Hematopoietic multipotent progenitor cell (in vitro differentiated cells): ENCODE measurements at regions not wholly inside any gene's neighbourhood (a gene's known extent, or its start where the extent isn't known, plus 50 kb on each side); places are given as distances from the start of the nearest gene placed in this dataset.

Source experiments
- DNase-seq, 3 donors: peaks; one replicate each; pipeline ENCODE4 v3.0.0-alpha.2; 2011 to 2015; ENCODE audit warnings: low read depth in 2 of 3, low spot score in 2 of 3

GRCh38 chrX:68898598-68898997, 69.8 kb downstream of the EFNB1 start:
- no peak for DNase-seq

- DNase-seq, result no peak
These were observed 68.5 kb downstream of the EFNB1 start for GRCh38 chrX:68897118-68897945.

- no peak for DNase-seq
These were observed 67.8 kb downstream of the EFNB1 start for GRCh38 chrX:68896581-68896980.

GRCh38 chrX:68895778-68896177, 67.0 kb downstream of the EFNB1 start:
- DNase-seq, result peak in 1 of 3 donors; percentile 45

- DNase-seq, result peak in 2 of 3 donors; percentile 71 to 75
These were observed 66.5 kb downstream of the EFNB1 start for GRCh38 chrX:68895341-68895755.

GRCh38 chrX:68894513-68895340, 65.9 kb downstream of the EFNB1 start:
- DNase-seq, result peak in 2 of 3 donors; percentile 85 to 91

GRCh38 chrX:68894142-68894512, 65.3 kb downstream of the EFNB1 start:
- no peak for DNase-seq

- no peak for DNase-seq
These were observed 63.8 kb downstream of the EFNB1 start for GRCh38 chrX:68892651-68893050.

- DNase-seq, result no peak
These were observed 63.3 kb downstream of the EFNB1 start for GRCh38 chrX:68892134-68892533.
